Spleen (tissue), 11 donors: ENCODE measurements at regions not wholly inside any gene's neighbourhood (a gene's known extent, or its start where the extent isn't known, plus 50 kb on each side); places are given as distances from the start of the nearest gene placed in this dataset.

Experiments
- DNase-seq: peaks from one replicate; pipeline ENCODE4 v3.0.0-alpha.2; 2020
- H3K27ac ChIP-seq, 8 donors: fragments of 200-600 bp; sonication (generic) in 7 of 8; 1 replicate in 4 of 8; 2 replicates in 4 of 8; pipeline versions ENCODE4 v1.5.0 to v1.8.0; 2016 to 2021; ENCODE audit warnings: inconsistent platforms in 4 of 8, mild to moderate bottlenecking in 4 of 8, moderate library complexity in 1 of 8
- H3K27me3 ChIP-seq, 7 donors: fragments of 200-600 bp; sonication (generic) in 6 of 7; replicated peaks in 1 of 7; 1 replicate in 4 of 7; 2 replicates in 3 of 7; pipeline versions ENCODE4 v1.5.0 to v1.8.0; 2016 to 2021; ENCODE audit warnings: inconsistent platforms in 3 of 7, mild to moderate bottlenecking in 1 of 7
- H3K36me3 ChIP-seq, 6 donors: fragments of 200-600 bp; sonication (generic) in 5 of 6; 1 replicate in 4 of 6; 2 replicates in 2 of 6; pipeline versions ENCODE4 v1.5.0 to v1.8.0; 2016 to 2021; ENCODE audit warnings: inconsistent platforms in 2 of 6
- H3K4me1 ChIP-seq, 6 donors: fragments of 200-600 bp; sonication (generic) in 5 of 6; 1 replicate in 3 of 6; 2 replicates in 3 of 6; pipeline versions ENCODE4 v1.5.0 to v1.8.0; 2016 to 2021; ENCODE audit warnings: inconsistent platforms in 3 of 6
- H3K4me3 ChIP-seq, 8 donors: fragments of 200-600 bp; sonication (generic) in 7 of 8; 1 replicate in 4 of 8; 2 replicates in 4 of 8; pipeline versions ENCODE4 v1.5.0 to v1.8.0; 2016 to 2021; ENCODE audit warnings: inconsistent platforms in 4 of 8, mild to moderate bottlenecking in 4 of 8, moderate library complexity in 2 of 8
- H3K9me3 ChIP-seq, 8 donors: fragments of 200-600 bp; sonication (generic) in 7 of 8; 1 replicate in 4 of 8; 2 replicates in 4 of 8; pipeline versions ENCODE4 v1.5.0 to v1.8.0; 2016 to 2021; ENCODE audit warnings: inconsistent platforms in 4 of 8
- CTCF ChIP-seq, 11 experiments: fragments of 200-600 bp in 7 of 11; fragments of 450-650 bp in 4 of 11; sonication (generic) in 4 of 11; IDR thresholded peaks in 8 of 11; conservative IDR thresholded peaks in 3 of 11; 1 replicate in 7 of 11; 2 replicates in 4 of 11; pipeline versions ENCODE4 v1.4.0 to v1.8.0; 2016 to 2021; ENCODE audit warnings: antibody characterized with exemption in 11 of 11, inconsistent platforms in 4 of 11, mild to moderate bottlenecking in 1 of 11
- POLR2A ChIP-seq, 3 donors: fragments of 450-650 bp; IDR thresholded peaks; one replicate each; pipeline ENCODE4 v1.5.1; 2017; ENCODE audit warnings: antibody characterized with exemption in 3 of 3, mild to moderate bottlenecking in 1 of 3
- POLR2AphosphoS5 ChIP-seq, 3 donors: sonication (generic); formaldehyde crosslinking; IDR thresholded peaks; one replicate each; pipeline ENCODE4 v1.5.1; 2017; ENCODE audit warnings: antibody characterized with exemption in 3 of 3
- WGBS, 5 donors: extraction: QIAGEN DNeasy Blood & Tissue Kit in 3 of 5; methylation state at CpG; one replicate each; pipeline versions ENCODE4 v1.1.5 to v1.1.7; 2013 to 2018; 5-methylcytosine and 5-hydroxymethylcytosine counted together
- intact Hi-C: fragments of 100-400 bp; cut with DNase I; formaldehyde crosslinking; loops from one replicate; pipeline ENCODE4 v1.15.0; 2023; ENCODE audit warnings: low total_unique reads
- donor health status: healthy with polysubstance abuse.
- donor health status: DM: no; HTN: no; CAD: no; lungs with moderate emphysema.
- donor health status: DM: no; HTN: no; CAD: no.
- donor health status: Bipolar disorder and iron deficiency.
- donor health status: healthy.
- donor health status: DM: no; HTN: no; CAD: no.
- donor health status: DM: yes; HTN: yes; CAD: no.

- Histone ChIP-seq H3K4me3 (no peak overlapping the region), H3K9me3 (no peaks in the 10 kb centered on the region), H3K36me3 (no peaks in the 10 kb centered on the region), H3K4me1 (peaks cover 0 to 10% (median 6%) of the 10 kb centered on the region in 6 donors), H3K27me3 (no peaks in the 10 kb centered on the region), H3K27ac (no peak overlapping the region)
- 58 to 83% (median 67%) methylated on average over 2 of the region's 2 CpGs for WGBS, 5 donors
- no peak for TF ChIP-seq POLR2A (IDR thresholded peaks at IDR 0.05)
- TF ChIP-seq CTCF (IDR thresholded peaks at IDR 0.05 in 8 of 11, conservative IDR thresholded peaks at IDR 0.05 in 3 of 11), result no peak
- TF ChIP-seq POLR2AphosphoS5 (IDR thresholded peaks at IDR 0.05), result no peak
- intact Hi-C loops, result no loop called here
- DNase-seq, result no peak
Observed at GRCh38 chr1:209041927-209042326, 541.6 kb upstream of the CAMK1G start.

- H3K4me1 ChIP-seq, result peaks cover 0 to 10% (median 6%) of the 10 kb centered on the region in 6 donors
- H3K9me3 ChIP-seq, result no peaks in the 10 kb centered on the region
- H3K36me3 ChIP-seq, result no peaks in the 10 kb centered on the region
- no peak overlapping the region for H3K27ac ChIP-seq
- DNase-seq, result no peak
- 52 to 76% (median 64%) methylated on average over 4 of the region's 4 CpGs for WGBS, 5 donors
- intact Hi-C loops, result no loop called here
- H3K4me3 ChIP-seq, result no peak overlapping the region
- H3K27me3 ChIP-seq, result no peaks in the 10 kb centered on the region
- no peak for TF ChIP-seq POLR2AphosphoS5 (IDR thresholded peaks at IDR 0.05)
- TF ChIP-seq CTCF (IDR thresholded peaks at IDR 0.05 in 8 of 11, conservative IDR thresholded peaks at IDR 0.05 in 3 of 11), result no peak
- TF ChIP-seq POLR2A (IDR thresholded peaks at IDR 0.05), result no peak
Observed at GRCh38 chr1:209042413-209042812, 541.1 kb upstream of the CAMK1G start.

GRCh38 chr1:209045331-209046057 lies 538.0 kb upstream of the CAMK1G start:
- Histone ChIP-seq H3K36me3 (no peaks in the 10 kb centered on the region), H3K9me3 (no peaks in the 10 kb centered on the region), H3K27me3 (no peaks in the 10 kb centered on the region), H3K27ac (no peak overlapping the region), H3K4me3 (no peak overlapping the region), H3K4me1 (no peaks in the 10 kb centered on the region)
- no peak for DNase-seq
- intact Hi-C loops, result no loop called here
- TF ChIP-seq CTCF (IDR thresholded peaks at IDR 0.05 in 8 of 11, conservative IDR thresholded peaks at IDR 0.05 in 3 of 11) (no peak), POLR2A (IDR thresholded peaks at IDR 0.05) (no peak), POLR2AphosphoS5 (IDR thresholded peaks at IDR 0.05) (no peak)
- WGBS, 5 donors, result 76 to 91% (median 85%) methylated on average over 4 of the region's 4 CpGs

- Histone ChIP-seq H3K4me3 (no peak overlapping the region), H3K4me1 (no peaks in the 10 kb centered on the region), H3K36me3 (no peaks in the 10 kb centered on the region), H3K27ac (no peak overlapping the region), H3K9me3 (no peaks in the 10 kb centered on the region), H3K27me3 (no peaks in the 10 kb centered on the region)
- no peak for TF ChIP-seq POLR2AphosphoS5 (IDR thresholded peaks at IDR 0.05)
- no peak for TF ChIP-seq POLR2A (IDR thresholded peaks at IDR 0.05)
- no peak for TF ChIP-seq CTCF (IDR thresholded peaks at IDR 0.05 in 8 of 11, conservative IDR thresholded peaks at IDR 0.05 in 3 of 11)
- DNase-seq, result no peak
- intact Hi-C loops, result no loop called here
- WGBS, 5 donors, result 83 to 97% (median 86%) methylated on average over 1 of the region's 1 CpG
Observed at GRCh38 chr1:209046058-209046417, 537.5 kb upstream of the CAMK1G start.
